T-helper 2 cell (primary cell): ENCODE measurements at regions not wholly inside any gene's neighbourhood (a gene's known extent, or its start where the extent isn't known, plus 50 kb on each side); places are given as distances from the start of the nearest gene placed in this dataset.

Source experiments
- DNase-seq, 5 experiments: peaks; one replicate each; pipeline versions ENCODE4 v3.0.0 to v3.0.0-alpha.2; 2012 to 2022

- no peak for DNase-seq
These were observed 50.3 kb downstream of the BMAL2 start for GRCh38 chr12:27382924-27383323.

- peak; percentile 2 to 70 (median 36) for DNase-seq
These were observed 51.0 kb downstream of the BMAL2 start for GRCh38 chr12:27383429-27384260.

DNA sequence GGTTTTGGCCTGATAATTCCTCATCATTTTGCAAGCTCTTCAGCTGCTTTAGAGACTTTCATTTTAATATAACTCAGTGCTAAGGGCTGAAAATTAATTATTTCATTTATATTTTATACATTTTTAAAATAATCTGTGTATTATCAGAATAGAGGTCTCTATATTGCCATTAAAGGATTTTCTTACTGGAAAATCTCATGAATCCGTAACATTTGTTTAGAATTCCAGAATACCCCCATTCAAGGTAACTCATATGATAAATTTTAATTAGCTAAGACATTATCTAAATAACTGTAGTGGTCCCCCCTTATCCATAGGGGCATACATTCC is 51.6 kb downstream of the BMAL2 start:
- no peak for DNase-seq

DNA sequence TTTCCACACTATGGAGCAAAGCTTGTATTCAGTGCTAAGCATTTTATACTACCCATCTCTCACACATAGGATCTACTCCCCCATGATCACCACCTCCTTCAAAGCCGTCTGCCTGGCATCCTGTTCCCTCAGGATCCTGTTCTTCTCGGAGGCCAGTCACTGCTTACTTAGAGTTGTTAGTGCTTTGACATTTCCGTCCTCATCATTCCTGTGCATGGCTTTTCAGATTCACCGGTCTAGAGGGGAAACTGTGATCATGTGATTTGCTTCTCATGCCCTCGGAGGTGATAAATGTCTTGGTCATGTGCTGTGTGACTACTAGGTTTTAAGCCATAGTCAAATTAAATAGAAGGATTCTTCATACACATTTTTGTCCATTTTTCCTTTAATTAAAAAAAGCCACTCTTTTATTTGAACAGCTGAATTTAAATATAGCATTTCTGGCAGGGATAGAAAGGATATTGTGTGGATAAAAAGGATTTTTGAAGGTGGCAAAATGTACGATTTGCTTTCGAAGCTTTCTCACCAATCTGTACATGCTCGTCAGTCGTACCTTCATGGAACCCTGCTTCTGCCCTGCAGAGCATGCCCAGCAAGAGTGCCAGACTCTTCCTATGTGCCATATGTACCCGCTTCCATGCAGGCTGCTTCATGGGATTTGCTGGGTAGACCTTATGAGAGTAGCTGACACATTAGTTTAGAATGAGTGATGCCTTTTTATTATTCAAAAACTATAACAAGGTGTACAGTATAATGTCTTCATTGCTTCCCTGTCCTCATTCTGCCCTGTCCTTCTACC is 53.3 kb downstream of the BMAL2 start:
- DNase-seq, result no peak

GRCh38 chr12:27387473-27387872 is 54.8 kb downstream of the BMAL2 start:
- DNase-seq, result no peak

- DNase-seq, result no peak
These were observed 56.0 kb downstream of the BMAL2 start for GRCh38 chr12:27388650-27389049.

DNA sequence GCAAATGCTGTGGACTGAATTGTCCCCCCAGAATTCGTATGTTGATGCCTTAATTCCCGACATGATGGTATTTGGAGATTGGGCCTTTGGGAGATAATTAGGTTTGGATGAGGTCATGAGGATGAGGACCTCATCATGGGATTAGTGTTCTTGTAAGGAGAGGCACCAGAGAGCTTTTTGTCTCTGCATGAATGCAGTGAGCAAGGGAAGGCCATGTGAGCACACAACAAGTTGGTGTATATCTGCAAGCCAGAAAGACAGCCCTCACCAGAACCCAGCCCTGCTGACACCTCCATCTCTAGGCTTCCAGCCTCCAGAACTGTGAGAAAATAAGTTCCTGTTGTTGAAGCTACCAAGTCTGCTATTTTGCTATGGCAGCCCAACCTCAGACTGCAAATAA is 51.9 kb upstream of the SMCO2 start:
- DNase-seq, result no peak

DNA sequence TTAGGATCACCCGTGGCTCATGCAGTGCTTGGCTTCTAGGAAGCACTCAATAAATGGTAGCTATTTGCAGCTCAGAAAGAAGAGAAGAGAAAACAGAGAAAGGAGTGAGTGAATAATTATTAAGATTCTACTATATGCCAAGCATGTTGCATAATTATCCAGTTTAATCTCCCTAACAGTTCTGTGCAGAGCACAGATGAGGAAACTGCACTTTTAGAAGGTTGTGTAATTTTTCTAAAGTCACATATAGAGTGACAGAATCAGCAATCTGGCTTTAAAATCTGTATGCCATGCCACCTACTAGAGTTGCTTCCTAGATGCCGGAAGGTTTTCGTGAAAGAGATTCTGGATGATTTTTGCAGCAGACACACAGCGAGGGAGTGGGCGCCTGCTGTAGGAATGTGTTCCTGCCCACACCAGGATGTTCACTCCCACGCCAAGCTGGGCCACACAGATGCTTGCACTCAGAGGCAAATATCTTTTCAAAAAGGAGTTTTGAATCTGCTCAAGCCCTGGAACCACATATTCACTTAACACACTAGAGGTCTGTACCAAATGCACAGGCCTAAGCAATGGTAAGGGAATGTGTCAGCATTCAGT is 50.2 kb upstream of the SMCO2 start:
- no peak for DNase-seq
